Vagina (tissue), 2 donors: ENCODE measurements at regions not wholly inside any gene's neighbourhood (a gene's known extent, or its start where the extent isn't known, plus 50 kb on each side); places are given as distances from the start of the nearest gene placed in this dataset.

Experiments used
- DNase-seq, 2 donors: peaks; one replicate each; pipeline ENCODE4 v3.0.0-alpha.2; 2017; ENCODE audit errors: extremely low spot score in 2 of 2
- H3K27ac ChIP-seq: fragments of 200-600 bp; sonication (generic); one replicate; pipeline ENCODE4 v1.5.1; 2019
- H3K27me3 ChIP-seq: fragments of 200-600 bp; sonication (generic); one replicate; pipeline ENCODE4 v1.5.1; 2019
- H3K36me3 ChIP-seq, 2 donors: fragments of 200-600 bp; sonication (generic); one replicate each; pipeline ENCODE4 v1.5.1; 2017 to 2019
- H3K4me1 ChIP-seq: fragments of 200-600 bp; sonication (generic); one replicate; pipeline ENCODE4 v1.5.1; 2019
- H3K4me3 ChIP-seq, 2 donors: fragments of 200-600 bp; sonication (generic); 1 replicate in 1 of 2; 2 replicates in 1 of 2; pipeline ENCODE4 v1.5.1; 2016 to 2019
- H3K9me3 ChIP-seq: fragments of 200-600 bp; sonication (generic); one replicate; pipeline ENCODE4 v1.5.1; 2019
- CTCF ChIP-seq, 3 experiments: fragments of 450-650 bp in 2 of 3; fragments of 200-600 bp in 1 of 3; sonication (generic) in 1 of 3; IDR thresholded peaks; one replicate each; pipeline ENCODE4 v1.5.1; 2017 to 2019; ENCODE audit warnings: antibody characterized with exemption in 3 of 3, mild to moderate bottlenecking in 2 of 3, moderate library complexity in 2 of 3
- POLR2A ChIP-seq, 2 donors: fragments of 450-650 bp; IDR thresholded peaks; one replicate each; pipeline ENCODE4 v1.6.1; 2017; ENCODE audit warnings: antibody characterized with exemption in 2 of 2, mild to moderate bottlenecking in 2 of 2, moderate library complexity in 2 of 2
- POLR2AphosphoS5 ChIP-seq, 2 donors: sonication (generic); formaldehyde crosslinking; IDR thresholded peaks; one replicate each; pipeline ENCODE4 v1.9.0; 2017; ENCODE audit warnings: antibody characterized with exemption in 2 of 2, mild to moderate bottlenecking in 2 of 2, low read depth in 1 of 2; ENCODE audit not compliant: insufficient read depth in 1 of 2
- intact Hi-C: fragments of 100-400 bp; cut with DNase I; formaldehyde crosslinking; loops from one replicate; pipeline ENCODE4 v1.15.1; 2023

GRCh38 chr5:167866797-167867196 is 424.6 kb upstream of the WWC1 start:
- H3K4me1 ChIP-seq = no peaks in the 10 kb centered on the region
- H3K27ac ChIP-seq = no peak overlapping the region
- H3K27me3 ChIP-seq = no peaks in the 10 kb centered on the region
- no peaks in the 10 kb centered on the region for H3K36me3 ChIP-seq
- DNase-seq = no peak
- H3K9me3 ChIP-seq = no peaks in the 10 kb centered on the region
- H3K4me3 ChIP-seq = no peak overlapping the region
- intact Hi-C loops = no loop called here
- no peak for TF ChIP-seq CTCF (IDR thresholded peaks at IDR 0.05)
- TF ChIP-seq POLR2AphosphoS5 (IDR thresholded peaks at IDR 0.05; ENCODE audit: insufficient read depth in 1 of 2, low read depth in 1 of 2) = no peak
- no peak for TF ChIP-seq POLR2A (IDR thresholded peaks at IDR 0.05)

GRCh38 chr5:167867281-167867680 is 424.2 kb upstream of the WWC1 start:
- TF ChIP-seq POLR2A (IDR thresholded peaks at IDR 0.05) (no peak), POLR2AphosphoS5 (IDR thresholded peaks at IDR 0.05; ENCODE audit: insufficient read depth in 1 of 2, low read depth in 1 of 2) (no peak), CTCF (IDR thresholded peaks at IDR 0.05) (no peak)
- H3K4me1 ChIP-seq = no peaks in the 10 kb centered on the region
- no peak overlapping the region for H3K27ac ChIP-seq
- H3K36me3 ChIP-seq = no peaks in the 10 kb centered on the region
- no peak for DNase-seq
- H3K27me3 ChIP-seq = no peaks in the 10 kb centered on the region
- H3K4me3 ChIP-seq = no peak overlapping the region
- no peaks in the 10 kb centered on the region for H3K9me3 ChIP-seq
- intact Hi-C loops = no loop called here

- Histone ChIP-seq H3K9me3 (no peaks in the 10 kb centered on the region), H3K27ac (no peak overlapping the region), H3K27me3 (no peaks in the 10 kb centered on the region), H3K4me3 (no peak overlapping the region), H3K4me1 (no peaks in the 10 kb centered on the region), H3K36me3 (no peaks in the 10 kb centered on the region)
- DNase-seq = no peak
- intact Hi-C loops = no loop called here
- TF ChIP-seq POLR2AphosphoS5 (IDR thresholded peaks at IDR 0.05; ENCODE audit: insufficient read depth in 1 of 2, low read depth in 1 of 2) = no peak
- no peak for TF ChIP-seq POLR2A (IDR thresholded peaks at IDR 0.05)
- no peak for TF ChIP-seq CTCF (IDR thresholded peaks at IDR 0.05)
Observed at GRCh38 chr5:167869125-167869524, 422.3 kb upstream of the WWC1 start.

- no peak for DNase-seq
- Histone ChIP-seq H3K36me3 (no peaks in the 10 kb centered on the region), H3K27me3 (no peaks in the 10 kb centered on the region), H3K4me3 (no peak overlapping the region), H3K9me3 (no peaks in the 10 kb centered on the region), H3K27ac (no peak overlapping the region), H3K4me1 (no peaks in the 10 kb centered on the region)
- intact Hi-C loops = no loop called here
- TF ChIP-seq POLR2A (IDR thresholded peaks at IDR 0.05) (no peak), POLR2AphosphoS5 (IDR thresholded peaks at IDR 0.05; ENCODE audit: insufficient read depth in 1 of 2, low read depth in 1 of 2) (no peak), CTCF (IDR thresholded peaks at IDR 0.05) (no peak)
Observed at GRCh38 chr5:167870055-167870454, 421.4 kb upstream of the WWC1 start.

- intact Hi-C loops = no loop called here
Observed at GRCh38 chr5:167871091-167871490, 420.4 kb upstream of the WWC1 start.

More at GRCh38 chr5:167871091-167871490, 420.4 kb upstream of the WWC1 start:
- Histone ChIP-seq H3K4me3 (no peak overlapping the region), H3K27ac (no peak overlapping the region), H3K9me3 (no peaks in the 10 kb centered on the region), H3K27me3 (no peaks in the 10 kb centered on the region), H3K4me1 (no peaks in the 10 kb centered on the region), H3K36me3 (no peaks in the 10 kb centered on the region)
- DNase-seq = no peak
- no peak for TF ChIP-seq CTCF (IDR thresholded peaks at IDR 0.05)
- TF ChIP-seq POLR2AphosphoS5 (IDR thresholded peaks at IDR 0.05; ENCODE audit: insufficient read depth in 1 of 2, low read depth in 1 of 2) = no peak
- no peak for TF ChIP-seq POLR2A (IDR thresholded peaks at IDR 0.05)
